ENCODE measurements at regions not wholly inside any gene's neighbourhood (a gene's known extent, or its start where the extent isn't known, plus 50 kb on each side); places are given as distances from the start of the nearest gene placed in this dataset.

- H3K9me3 ChIP-seq (ENCODE audit: control insufficient read depth in 4 of 4, low read length in 3 of 4): no peaks in the 10 kb centered on the region
- no peak for DNase-seq (ENCODE audit: low spot score)
- H3K4me3 ChIP-seq (ENCODE audit: low read depth in 1 of 3, low read length in 3 of 3): no peak overlapping the region
- TF ChIP-seq FOXA1 (IDR thresholded peaks at IDR 0.05) (no peak), GABPA (IDR thresholded peaks at IDR 0.05 in 1 of 2, conservative IDR thresholded peaks at IDR 0.05 in 1 of 2) (no peak), ATF3 (IDR thresholded peaks at IDR 0.05) (no peak), NR2F2 (IDR thresholded peaks at IDR 0.05) (no peak), SP1 (IDR thresholded peaks at IDR 0.05) (no peak), JUND (IDR thresholded peaks at IDR 0.05) (no peak), EGR1 (IDR thresholded peaks at IDR 0.05; ENCODE audit: low read depth in 2 of 2) (no peak), ZBTB33 (IDR thresholded peaks at IDR 0.05) (no peak), RXRA (IDR thresholded peaks at IDR 0.05) (no peak), FOXA2 (IDR thresholded peaks at IDR 0.05) (no peak), TAF1 (conservative IDR thresholded peaks at IDR 0.05) (no peak), HNF4G (IDR thresholded peaks at IDR 0.05) (no peak), RAD21 (IDR thresholded peaks at IDR 0.05) (no peak), YY1 (IDR thresholded peaks at IDR 0.05) (no peak), HNF4A (conservative IDR thresholded peaks at IDR 0.05) (no peak)
- TF ChIP-seq, protein P1, sequence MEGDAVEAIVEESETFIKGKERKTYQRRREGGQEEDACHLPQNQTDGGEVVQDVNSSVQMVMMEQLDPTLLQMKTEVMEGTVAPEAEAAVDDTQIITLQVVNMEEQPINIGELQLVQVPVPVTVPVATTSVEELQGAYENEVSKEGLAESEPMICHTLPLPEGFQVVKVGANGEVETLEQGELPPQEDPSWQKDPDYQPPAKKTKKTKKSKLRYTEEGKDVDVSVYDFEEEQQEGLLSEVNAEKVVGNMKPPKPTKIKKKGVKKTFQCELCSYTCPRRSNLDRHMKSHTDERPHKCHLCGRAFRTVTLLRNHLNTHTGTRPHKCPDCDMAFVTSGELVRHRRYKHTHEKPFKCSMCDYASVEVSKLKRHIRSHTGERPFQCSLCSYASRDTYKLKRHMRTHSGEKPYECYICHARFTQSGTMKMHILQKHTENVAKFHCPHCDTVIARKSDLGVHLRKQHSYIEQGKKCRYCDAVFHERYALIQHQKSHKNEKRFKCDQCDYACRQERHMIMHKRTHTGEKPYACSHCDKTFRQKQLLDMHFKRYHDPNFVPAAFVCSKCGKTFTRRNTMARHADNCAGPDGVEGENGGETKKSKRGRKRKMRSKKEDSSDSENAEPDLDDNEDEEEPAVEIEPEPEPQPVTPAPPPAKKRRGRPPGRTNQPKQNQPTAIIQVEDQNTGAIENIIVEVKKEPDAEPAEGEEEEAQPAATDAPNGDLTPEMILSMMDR (IDR thresholded peaks at IDR 0.05; ENCODE audit: low read depth, low read length, missing input control): no peak
- TF ChIP-seq, protein P2, sequence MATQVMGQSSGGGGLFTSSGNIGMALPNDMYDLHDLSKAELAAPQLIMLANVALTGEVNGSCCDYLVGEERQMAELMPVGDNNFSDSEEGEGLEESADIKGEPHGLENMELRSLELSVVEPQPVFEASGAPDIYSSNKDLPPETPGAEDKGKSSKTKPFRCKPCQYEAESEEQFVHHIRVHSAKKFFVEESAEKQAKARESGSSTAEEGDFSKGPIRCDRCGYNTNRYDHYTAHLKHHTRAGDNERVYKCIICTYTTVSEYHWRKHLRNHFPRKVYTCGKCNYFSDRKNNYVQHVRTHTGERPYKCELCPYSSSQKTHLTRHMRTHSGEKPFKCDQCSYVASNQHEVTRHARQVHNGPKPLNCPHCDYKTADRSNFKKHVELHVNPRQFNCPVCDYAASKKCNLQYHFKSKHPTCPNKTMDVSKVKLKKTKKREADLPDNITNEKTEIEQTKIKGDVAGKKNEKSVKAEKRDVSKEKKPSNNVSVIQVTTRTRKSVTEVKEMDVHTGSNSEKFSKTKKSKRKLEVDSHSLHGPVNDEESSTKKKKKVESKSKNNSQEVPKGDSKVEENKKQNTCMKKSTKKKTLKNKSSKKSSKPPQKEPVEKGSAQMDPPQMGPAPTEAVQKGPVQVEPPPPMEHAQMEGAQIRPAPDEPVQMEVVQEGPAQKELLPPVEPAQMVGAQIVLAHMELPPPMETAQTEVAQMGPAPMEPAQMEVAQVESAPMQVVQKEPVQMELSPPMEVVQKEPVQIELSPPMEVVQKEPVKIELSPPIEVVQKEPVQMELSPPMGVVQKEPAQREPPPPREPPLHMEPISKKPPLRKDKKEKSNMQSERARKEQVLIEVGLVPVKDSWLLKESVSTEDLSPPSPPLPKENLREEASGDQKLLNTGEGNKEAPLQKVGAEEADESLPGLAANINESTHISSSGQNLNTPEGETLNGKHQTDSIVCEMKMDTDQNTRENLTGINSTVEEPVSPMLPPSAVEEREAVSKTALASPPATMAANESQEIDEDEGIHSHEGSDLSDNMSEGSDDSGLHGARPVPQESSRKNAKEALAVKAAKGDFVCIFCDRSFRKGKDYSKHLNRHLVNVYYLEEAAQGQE (IDR thresholded peaks at IDR 0.05): no peak
- TF ChIP-seq, protein P3, sequence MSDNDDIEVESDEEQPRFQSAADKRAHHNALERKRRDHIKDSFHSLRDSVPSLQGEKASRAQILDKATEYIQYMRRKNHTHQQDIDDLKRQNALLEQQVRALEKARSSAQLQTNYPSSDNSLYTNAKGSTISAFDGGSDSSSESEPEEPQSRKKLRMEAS (IDR thresholded peaks at IDR 0.05): no peak
- H3K36me3 ChIP-seq (ENCODE audit: control insufficient read depth in 4 of 4, insufficient read depth in 3 of 4, low read depth in 1 of 4, low read length in 3 of 4): no peaks in the 10 kb centered on the region
- no peaks in the 10 kb centered on the region for H3K4me1 ChIP-seq (ENCODE audit: control insufficient read depth in 4 of 4, insufficient read depth in 4 of 4, low read length in 3 of 4)
- H3K27me3 ChIP-seq (ENCODE audit: control insufficient read depth in 4 of 4, insufficient read depth in 4 of 4, low read length in 3 of 4): no peaks in the 10 kb centered on the region
- 55% methylated on average over 2 of the region's 2 CpGs for WGBS
- H3K9ac ChIP-seq (ENCODE audit: low read depth in 1 of 2, low read length in 2 of 2): no peak overlapping the region
- H3K27ac ChIP-seq (ENCODE audit: low read depth in 1 of 2, low read length in 2 of 2): no peak overlapping the region
Observed at GRCh38 chr7:41892356-41893100, 189.6 kb upstream of the INHBA start.
